ENCODE measurements at regions not wholly inside any gene's neighbourhood (a gene's known extent, or its start where the extent isn't known, plus 50 kb on each side); places are given as distances from the start of the nearest gene placed in this dataset.

DNA sequence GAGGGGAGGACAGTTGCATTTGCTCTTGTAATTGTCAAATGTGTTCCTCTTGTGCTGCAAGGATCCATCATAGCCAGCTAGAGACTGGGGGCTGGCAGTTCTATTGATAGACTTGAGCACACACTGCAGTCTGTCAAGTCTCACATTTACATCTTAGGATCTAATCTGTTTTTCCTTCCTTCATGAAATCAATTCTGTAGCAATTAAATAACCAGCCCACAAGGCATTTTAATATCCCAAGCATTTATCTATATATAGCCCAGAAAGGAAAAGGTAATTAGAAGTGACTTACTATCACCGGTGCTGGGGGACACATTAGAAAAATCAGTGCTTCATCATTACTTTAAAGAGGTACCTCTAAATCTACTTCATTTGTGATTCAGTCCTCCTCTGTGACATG is 143.0 kb upstream of the STXBP5 start:
- DNase-seq (ENCODE audit: low spot score), result no peak
- no peaks in the 10 kb centered on the region for H3K27me3 ChIP-seq
- WGBS (ENCODE audit: low lambda C conversion rate, missing lambda C conversion rate), result 87% methylated on average over 1 of the region's 1 CpG

DNA sequence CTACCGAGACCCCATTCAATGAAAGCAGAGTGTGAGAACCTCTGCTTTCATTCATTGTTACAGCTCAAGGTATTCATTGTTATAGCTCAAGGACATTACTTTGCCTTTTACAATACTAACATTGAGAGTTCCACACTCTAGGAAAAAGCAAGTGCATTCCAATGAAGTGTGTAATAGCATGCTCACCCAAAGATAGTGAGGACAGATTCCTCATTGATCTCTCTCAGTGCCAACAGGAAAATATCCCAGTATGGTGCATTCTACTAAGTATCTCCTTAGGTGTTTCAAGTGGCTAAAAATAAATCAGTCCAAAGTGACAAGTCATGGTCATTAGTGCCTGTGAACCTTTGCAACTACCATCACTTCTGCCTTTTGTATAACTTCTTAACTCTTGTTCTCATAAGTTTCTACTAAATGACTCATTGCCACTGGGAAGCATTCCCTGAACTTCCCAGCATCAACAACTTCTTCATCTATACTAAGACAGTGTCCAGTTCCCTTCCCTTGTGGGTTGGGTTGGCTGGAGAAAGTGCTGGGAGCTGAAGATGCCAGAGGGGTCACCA is 140.7 kb upstream of the STXBP5 start:
- Histone ChIP-seq H3K4me2 (no peak overlapping the region), H3K4me3 (no peak overlapping the region), H2AFZ (no peak overlapping the region), H3K9me2 (replicated peaks; ENCODE audit: insufficient read depth) (no peaks in the 10 kb centered on the region), H3K4me1 (ENCODE audit: insufficient read depth) (no peaks in the 10 kb centered on the region), H3K9me3 (ENCODE audit: low read depth) (no peaks in the 10 kb centered on the region), H3K27me3 (no peaks in the 10 kb centered on the region), H3K79me2 (no peaks in the 10 kb centered on the region), H3K36me3 (replicated peaks; ENCODE audit: insufficient read depth, low read depth) (no peaks in the 10 kb centered on the region), H3K27ac (peak overlapping the region; percentile 47), H4K20me1 (ENCODE audit: insufficient read depth, poor library complexity, severe bottlenecking) (no peaks in the 10 kb centered on the region)
- 87% methylated on average over 1 of the region's 1 CpG for WGBS (ENCODE audit: low lambda C conversion rate, missing lambda C conversion rate)
- TF ChIP-seq EZH2 (IDR thresholded peaks at IDR 0.05; ENCODE audit: borderline replicate concordance) (no peak), EZH2phosphoT487 (IDR thresholded peaks at IDR 0.05; ENCODE audit: low read depth, severe bottlenecking, unreplicated experiment) (no peak)
- DNase-seq (ENCODE audit: low spot score), result no peak

More for the DNA sequence above, 143.0 kb upstream of the STXBP5 start:
- Histone ChIP-seq H3K79me2 (no peaks in the 10 kb centered on the region), H3K4me3 (no peak overlapping the region), H3K4me2 (no peak overlapping the region), H3K4me1 (ENCODE audit: insufficient read depth) (no peaks in the 10 kb centered on the region), H3K9me3 (ENCODE audit: low read depth) (no peaks in the 10 kb centered on the region), H3K27ac (no peak overlapping the region), H3K36me3 (replicated peaks; ENCODE audit: insufficient read depth, low read depth) (no peaks in the 10 kb centered on the region), H3K9me2 (replicated peaks; ENCODE audit: insufficient read depth) (no peaks in the 10 kb centered on the region), H2AFZ (no peak overlapping the region), H4K20me1 (ENCODE audit: insufficient read depth, poor library complexity, severe bottlenecking) (no peaks in the 10 kb centered on the region)
- TF ChIP-seq EZH2 (IDR thresholded peaks at IDR 0.05; ENCODE audit: borderline replicate concordance), result no peak
- TF ChIP-seq, protein P1, sequence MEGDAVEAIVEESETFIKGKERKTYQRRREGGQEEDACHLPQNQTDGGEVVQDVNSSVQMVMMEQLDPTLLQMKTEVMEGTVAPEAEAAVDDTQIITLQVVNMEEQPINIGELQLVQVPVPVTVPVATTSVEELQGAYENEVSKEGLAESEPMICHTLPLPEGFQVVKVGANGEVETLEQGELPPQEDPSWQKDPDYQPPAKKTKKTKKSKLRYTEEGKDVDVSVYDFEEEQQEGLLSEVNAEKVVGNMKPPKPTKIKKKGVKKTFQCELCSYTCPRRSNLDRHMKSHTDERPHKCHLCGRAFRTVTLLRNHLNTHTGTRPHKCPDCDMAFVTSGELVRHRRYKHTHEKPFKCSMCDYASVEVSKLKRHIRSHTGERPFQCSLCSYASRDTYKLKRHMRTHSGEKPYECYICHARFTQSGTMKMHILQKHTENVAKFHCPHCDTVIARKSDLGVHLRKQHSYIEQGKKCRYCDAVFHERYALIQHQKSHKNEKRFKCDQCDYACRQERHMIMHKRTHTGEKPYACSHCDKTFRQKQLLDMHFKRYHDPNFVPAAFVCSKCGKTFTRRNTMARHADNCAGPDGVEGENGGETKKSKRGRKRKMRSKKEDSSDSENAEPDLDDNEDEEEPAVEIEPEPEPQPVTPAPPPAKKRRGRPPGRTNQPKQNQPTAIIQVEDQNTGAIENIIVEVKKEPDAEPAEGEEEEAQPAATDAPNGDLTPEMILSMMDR (IDR thresholded peaks at IDR 0.05; ENCODE audit: poor library complexity), result no peak
- TF ChIP-seq EZH2phosphoT487 (IDR thresholded peaks at IDR 0.05; ENCODE audit: low read depth, severe bottlenecking, unreplicated experiment), result no peak

DNA sequence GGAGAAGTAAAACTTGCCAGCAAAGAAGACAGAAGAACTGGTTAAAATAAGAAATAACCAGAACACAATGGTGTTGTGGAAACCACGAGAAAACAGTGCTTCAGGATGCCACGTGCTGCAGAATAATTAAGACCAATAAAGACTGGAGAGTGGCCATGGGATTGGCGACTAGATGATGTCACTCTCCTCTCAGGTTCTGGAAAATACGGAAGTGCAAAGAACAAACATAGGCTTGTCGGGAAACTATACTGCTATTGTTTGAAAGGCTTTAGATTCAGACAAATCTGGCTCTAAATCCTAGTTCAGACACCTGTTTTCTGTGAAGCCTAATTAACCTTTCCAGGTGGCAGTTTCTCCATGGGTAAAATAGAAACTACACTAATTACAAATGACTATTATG is 138.4 kb upstream of the STXBP5 start:
- Histone ChIP-seq H2AFZ (no peak overlapping the region), H3K4me3 (no peak overlapping the region), H3K79me2 (no peaks in the 10 kb centered on the region), H3K4me1 (ENCODE audit: insufficient read depth) (no peaks in the 10 kb centered on the region), H3K36me3 (replicated peaks; ENCODE audit: insufficient read depth, low read depth) (no peaks in the 10 kb centered on the region), H3K9me3 (ENCODE audit: low read depth) (no peaks in the 10 kb centered on the region), H3K27me3 (no peaks in the 10 kb centered on the region), H3K9me2 (replicated peaks; ENCODE audit: insufficient read depth) (no peaks in the 10 kb centered on the region), H4K20me1 (ENCODE audit: insufficient read depth, poor library complexity, severe bottlenecking) (no peaks in the 10 kb centered on the region), H3K27ac (no peak overlapping the region), H3K4me2 (no peak overlapping the region)
- DNase-seq (ENCODE audit: low spot score), result no peak
- TF ChIP-seq EZH2phosphoT487 (IDR thresholded peaks at IDR 0.05; ENCODE audit: low read depth, severe bottlenecking, unreplicated experiment), result no peak
- TF ChIP-seq EZH2 (IDR thresholded peaks at IDR 0.05; ENCODE audit: borderline replicate concordance), result no peak
- TF ChIP-seq, protein P1 (IDR thresholded peaks at IDR 0.05; ENCODE audit: poor library complexity), result no peak
- 76% methylated on average over 5 of the region's 5 CpGs for WGBS (ENCODE audit: low lambda C conversion rate, missing lambda C conversion rate)

DNA sequence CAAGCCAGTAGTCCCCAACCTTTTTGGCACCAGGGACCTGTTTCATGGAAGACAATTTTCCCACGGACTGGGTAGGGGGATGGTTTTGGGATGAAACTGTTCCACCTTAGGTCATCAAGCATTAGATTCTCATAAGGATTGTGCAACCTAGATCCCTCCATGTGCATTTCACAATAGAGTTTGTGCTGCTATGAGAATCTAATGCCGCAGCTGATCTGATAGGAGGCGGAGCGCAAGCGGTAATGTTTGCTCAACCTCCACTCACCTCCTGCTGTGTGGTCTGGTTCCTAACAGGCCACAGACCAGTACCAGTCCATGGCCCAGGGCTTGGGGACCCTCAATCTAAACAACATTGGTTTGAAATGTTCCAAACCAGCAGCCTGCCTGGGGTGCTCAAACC is 137.0 kb upstream of the STXBP5 start:
- H3K9me3 ChIP-seq (ENCODE audit: low read depth), result no peaks in the 10 kb centered on the region
- no peak overlapping the region for H3K27ac ChIP-seq
- H3K9me2 ChIP-seq (replicated peaks; ENCODE audit: insufficient read depth), result no peaks in the 10 kb centered on the region
- no peak overlapping the region for H2AFZ ChIP-seq
- H3K27me3 ChIP-seq, result no peaks in the 10 kb centered on the region
- no peaks in the 10 kb centered on the region for H3K36me3 ChIP-seq (replicated peaks; ENCODE audit: insufficient read depth, low read depth)
- H3K4me3 ChIP-seq, result no peak overlapping the region
- H3K4me1 ChIP-seq (ENCODE audit: insufficient read depth), result no peaks in the 10 kb centered on the region
- H4K20me1 ChIP-seq (ENCODE audit: insufficient read depth, poor library complexity, severe bottlenecking), result no peaks in the 10 kb centered on the region
- 93% methylated on average over 5 of the region's 5 CpGs for WGBS (ENCODE audit: low lambda C conversion rate, missing lambda C conversion rate)
- DNase-seq (ENCODE audit: low spot score), result no peak
- no peaks in the 10 kb centered on the region for H3K79me2 ChIP-seq
- no peak overlapping the region for H3K4me2 ChIP-seq
- TF ChIP-seq, protein P1 (IDR thresholded peaks at IDR 0.05; ENCODE audit: poor library complexity), result no peak

Measured in hepatocyte (in vitro differentiated cells).